Fibroblast of skin of right quadriceps (primary cell): ENCODE measurements at regions not wholly inside any gene's neighbourhood (a gene's known extent, or its start where the extent isn't known, plus 50 kb on each side); places are given as distances from the start of the nearest gene placed in this dataset.
"Not testable (repeated sequence)": the region's sequence is repeated elsewhere in the genome, so short reads cannot be mapped to it uniquely, and the experiment has no call there.

Experiments used
- DNase-seq: peaks from one replicate; pipeline ENCODE4 v3.0.0-alpha.2; 2013

DNA sequence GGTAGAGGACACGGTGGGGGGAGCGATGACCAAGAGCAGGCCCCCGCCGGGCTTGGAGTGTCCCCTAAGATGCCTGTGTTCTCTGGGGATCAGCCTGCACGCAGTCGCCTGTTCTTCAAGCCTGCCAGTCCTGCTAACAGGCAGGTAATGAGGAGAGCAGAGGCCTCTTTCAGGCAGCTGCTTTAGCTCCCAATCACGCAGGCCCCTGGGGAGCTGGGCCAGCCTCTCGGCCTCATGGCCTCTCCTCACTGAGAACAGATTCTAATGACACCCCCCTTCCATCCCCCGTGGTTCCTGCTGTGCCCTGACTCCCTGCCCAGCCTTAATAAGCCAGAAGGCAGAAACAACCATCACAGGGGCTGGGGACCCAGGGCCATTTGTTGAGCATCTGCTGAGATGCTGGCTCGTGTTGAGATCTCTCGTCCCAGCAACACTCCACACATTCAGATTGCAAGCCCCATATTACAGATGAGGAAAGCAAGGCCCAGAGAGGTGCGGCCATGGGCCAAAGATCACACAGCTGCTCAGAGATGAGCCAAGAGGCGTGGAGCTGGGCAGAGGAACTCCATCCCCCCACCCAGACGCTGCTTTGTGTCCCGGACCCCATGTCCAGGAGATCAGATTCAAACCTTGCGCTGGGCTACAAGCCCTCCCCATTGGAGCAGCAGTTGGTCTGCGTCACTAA, 71.6 kb upstream of the CASZ1 start:
- DNase-seq = no peak

DNA sequence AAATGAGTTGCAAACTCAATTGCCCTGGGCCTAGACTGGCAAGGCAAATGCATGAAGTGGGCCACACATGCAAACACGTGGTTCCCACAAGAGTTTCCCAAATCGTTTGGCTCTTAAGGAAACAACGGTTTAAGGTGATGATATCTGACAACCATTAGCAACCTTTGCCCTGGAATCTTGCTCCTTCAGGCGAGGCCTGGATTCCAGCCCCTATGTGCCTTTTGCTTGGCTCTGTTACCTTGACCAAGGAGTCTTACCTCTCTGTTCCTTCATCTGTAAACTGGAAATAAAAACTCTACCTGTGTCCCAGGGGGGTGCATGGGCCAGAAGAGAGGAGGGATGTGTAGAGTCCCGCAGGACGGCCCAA, 72.1 kb upstream of the CASZ1 start:
- DNase-seq = no peak

DNA sequence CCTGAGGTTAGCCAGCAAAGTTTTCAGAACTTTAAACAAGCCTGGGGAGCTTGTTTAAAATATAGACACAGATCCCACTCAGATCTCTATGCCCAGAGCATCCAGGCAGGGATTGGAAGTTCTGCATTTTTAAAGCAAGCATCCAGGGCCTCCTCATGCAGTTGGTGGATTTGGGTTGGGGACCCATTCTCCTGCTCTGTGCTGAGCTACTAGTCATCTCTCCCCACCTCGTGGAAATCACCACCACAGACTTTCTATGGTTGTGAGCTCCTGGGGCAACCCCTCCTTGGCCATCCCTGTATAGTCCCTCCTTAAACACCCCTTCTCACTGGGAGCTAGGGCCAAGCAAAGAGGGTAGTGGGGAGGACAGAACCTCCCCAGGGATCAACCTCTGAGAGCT, 73.5 kb upstream of the CASZ1 start:
- DNase-seq = no peak

DNA sequence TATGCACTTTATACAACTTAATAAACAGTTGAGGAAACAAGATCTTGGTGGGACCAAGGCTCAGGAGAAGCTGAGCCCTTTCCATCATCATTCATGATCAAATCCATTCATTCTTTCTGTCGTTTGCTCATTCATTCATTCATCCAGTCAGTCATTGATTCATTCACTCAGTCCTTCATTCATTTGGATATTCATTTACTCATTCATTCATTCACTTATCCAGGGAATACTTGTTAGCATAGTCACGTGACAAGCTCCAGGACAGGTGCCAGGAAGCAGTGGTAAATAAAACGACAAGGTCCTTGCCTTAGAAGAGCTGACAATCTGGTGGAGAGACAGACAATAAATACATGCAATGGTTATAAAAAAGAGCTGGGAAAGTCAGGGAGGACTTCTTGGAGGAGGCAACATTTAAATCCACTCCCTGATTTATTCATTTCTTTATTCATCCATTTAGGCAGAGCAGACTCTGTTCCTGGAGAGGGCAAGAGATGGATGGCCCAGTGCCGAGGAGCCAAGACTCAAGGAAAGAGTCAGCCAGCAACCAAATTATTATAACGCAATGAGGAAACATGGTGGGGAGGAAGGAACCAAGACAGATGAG, 74.1 kb upstream of the CASZ1 start:
- no peak for DNase-seq

DNA sequence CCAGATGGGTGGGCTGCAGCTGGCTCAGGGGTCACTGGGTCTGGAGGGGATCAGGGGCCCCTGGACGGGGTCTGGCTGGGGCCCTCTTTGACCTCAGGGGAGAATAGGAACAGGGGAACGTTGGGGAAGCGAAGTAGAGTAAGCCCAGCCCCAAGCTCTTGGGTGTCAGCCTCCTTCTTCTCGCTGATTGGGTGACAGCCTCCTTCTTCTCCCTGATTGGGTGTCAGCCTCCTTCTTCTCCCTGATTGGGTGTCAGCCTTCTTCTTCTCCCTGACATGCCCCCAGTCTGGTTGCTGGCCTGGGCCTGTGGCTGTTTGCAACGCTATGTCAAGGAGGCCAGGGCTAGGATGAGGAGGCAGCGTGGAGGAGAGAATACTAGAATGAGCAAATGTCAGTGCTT, 76.7 kb upstream of the CASZ1 start:
- DNase-seq = no peak

DNA sequence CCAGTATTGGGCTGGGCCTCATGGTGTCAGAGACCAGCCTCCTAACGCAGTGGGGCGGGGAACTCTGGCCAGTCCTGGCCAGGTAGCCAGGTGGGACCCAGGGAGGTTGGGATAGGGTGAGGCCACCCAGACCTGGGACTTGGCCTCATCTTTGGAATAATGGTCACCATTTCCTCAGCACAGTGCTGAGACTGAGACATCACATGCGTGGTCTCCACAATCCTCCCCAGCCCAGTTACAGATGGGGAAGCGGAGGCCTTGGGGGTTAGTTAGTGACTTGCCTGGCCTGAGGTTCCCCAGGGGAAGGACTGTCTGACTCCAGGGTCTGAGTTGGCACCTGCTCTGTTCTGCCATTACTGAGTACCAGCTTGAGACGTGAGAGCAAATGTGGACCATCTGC, 77.9 kb upstream of the CASZ1 start:
- no peak for DNase-seq

DNA sequence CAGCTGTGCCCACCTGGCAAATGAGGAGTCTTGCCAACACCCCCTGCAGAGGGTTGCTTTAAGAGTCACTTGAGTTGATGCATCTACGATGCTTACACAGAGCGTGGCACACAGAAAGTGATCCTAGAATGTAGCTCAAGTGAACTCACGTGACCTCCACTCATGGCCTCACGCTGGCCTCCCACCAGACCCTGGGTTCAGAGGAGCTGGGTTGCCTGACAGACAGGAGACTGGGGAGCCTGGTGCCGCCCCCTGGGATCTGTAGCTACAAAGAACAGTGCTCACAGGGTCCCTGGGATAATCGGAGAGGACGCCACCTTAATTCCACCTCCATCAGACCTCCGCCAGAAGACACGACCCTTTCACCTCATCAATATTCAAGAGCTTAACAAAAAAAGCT, 81.4 kb upstream of the CASZ1 start:
- DNase-seq = no peak

DNA sequence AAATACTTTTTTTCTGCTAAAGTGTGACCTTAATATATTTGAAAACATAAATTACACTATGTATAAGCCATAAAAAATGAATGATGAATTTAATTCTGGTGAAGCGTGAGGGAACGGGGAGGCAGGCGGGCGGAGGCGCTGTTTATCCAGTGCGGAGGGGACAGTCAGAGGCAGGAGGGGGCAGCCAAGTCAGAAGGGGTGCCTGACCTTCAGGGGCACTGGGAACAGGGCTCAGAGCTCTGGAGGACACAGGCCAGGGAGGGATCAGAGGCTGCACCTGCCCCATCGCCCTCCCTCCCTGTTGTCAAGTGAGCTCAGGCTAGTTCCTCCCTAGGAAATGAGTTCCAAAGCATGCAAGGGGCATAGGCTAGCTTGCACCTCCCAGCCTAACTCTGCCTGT, 82.0 kb upstream of the CASZ1 start:
- DNase-seq = no peak

DNA sequence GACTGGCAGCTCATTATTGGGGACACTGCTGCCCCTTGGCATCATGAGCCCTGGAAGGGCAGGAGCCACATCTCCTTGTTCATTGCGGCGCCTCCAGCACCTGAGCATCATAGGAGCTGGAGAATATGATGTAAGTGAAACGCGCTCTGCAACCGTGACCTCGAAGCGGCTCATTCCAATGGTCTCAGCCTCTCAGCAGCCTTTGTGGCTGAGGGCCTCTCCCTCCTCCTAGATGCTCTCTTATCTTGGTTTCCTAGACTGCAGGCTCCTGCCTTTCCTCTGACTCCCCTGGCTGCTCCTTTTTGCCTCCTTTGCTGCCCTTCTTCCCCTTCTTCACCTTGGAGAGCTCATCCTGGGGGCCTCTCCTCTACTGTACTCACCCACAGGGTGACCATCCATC, 83.6 kb upstream of the CASZ1 start:
- DNase-seq = no peak

DNA sequence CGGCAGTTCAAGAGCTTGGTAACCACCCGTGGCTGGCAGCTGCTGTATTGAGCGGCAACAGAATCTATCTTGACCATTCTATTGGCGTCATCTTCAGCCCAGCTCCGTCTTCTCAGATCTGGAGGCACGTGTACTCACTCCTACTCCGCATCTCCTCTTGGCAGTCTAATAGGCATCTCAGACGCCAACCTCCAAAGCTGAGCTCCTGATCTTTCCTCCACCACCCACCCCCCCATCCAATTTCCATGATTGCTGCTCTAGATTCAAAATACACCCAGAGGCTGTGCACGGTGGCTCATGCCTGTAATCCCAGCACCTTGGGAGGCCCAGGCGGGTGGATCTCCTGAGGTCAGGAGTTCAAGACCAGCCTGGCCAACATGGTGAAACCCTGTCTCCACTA, 84.6 kb upstream of the CASZ1 start:
- DNase-seq = no peak

DNA sequence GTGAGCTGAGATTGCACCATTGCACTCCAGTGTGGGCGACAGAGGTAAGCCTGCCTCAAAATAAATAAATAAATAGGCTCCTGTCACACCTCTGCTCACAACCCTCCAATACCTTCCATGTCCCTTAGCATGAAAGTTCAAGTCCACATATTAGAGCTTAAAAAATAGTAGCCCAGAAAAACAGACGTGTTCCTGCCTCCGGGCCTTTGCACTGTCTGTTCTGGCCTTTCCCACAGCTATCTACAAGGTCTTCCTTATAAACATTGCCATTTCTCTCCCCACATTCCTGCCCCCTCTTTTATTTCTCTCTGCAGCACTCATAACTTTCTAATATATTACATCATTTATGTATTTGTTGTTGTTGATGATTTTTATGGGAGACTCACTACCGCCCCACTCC, 85.6 kb upstream of the CASZ1 start:
- DNase-seq = no peak

DNA sequence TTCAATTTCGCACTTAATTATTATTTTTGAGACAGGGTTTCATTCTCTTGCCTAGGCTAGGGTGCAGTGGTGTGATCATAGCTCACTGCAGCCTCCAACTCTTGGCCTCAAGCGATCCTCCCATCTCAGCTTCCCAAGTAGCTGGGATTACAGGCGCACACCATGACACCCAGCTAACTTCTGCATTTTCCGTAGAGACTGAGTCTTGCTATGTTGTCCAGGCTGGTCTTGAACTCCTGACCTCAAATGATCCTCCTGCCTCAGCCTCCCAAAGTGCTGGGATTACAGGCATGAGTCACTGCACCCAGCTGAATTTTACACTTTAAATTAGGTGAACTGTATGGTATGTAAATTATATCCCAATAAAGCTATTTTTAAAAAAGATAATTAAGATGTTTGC, 90.6 kb upstream of the CASZ1 start:
- not testable (repeated sequence) for DNase-seq

DNA sequence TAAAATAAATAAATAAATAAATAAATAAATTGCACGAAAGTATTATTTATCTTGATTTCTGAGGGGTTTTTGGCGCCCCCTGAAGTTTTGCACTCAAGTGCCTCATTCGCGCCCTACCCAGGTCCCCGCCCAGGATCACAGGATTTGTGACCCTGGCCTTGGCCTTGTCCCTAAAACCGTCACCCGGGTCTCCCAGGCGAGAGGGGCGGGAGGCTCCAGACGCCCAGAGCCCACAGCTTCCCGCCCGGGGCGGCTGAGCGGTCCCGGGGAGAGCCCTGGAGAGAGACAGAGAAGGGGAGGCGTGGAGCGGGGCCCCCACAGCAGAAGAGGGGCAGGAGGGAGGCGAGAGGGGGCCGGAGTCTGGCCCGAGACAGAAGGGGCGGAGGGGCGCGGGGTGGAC, 91.8 kb upstream of the CASZ1 start:
- no peak for DNase-seq

DNA sequence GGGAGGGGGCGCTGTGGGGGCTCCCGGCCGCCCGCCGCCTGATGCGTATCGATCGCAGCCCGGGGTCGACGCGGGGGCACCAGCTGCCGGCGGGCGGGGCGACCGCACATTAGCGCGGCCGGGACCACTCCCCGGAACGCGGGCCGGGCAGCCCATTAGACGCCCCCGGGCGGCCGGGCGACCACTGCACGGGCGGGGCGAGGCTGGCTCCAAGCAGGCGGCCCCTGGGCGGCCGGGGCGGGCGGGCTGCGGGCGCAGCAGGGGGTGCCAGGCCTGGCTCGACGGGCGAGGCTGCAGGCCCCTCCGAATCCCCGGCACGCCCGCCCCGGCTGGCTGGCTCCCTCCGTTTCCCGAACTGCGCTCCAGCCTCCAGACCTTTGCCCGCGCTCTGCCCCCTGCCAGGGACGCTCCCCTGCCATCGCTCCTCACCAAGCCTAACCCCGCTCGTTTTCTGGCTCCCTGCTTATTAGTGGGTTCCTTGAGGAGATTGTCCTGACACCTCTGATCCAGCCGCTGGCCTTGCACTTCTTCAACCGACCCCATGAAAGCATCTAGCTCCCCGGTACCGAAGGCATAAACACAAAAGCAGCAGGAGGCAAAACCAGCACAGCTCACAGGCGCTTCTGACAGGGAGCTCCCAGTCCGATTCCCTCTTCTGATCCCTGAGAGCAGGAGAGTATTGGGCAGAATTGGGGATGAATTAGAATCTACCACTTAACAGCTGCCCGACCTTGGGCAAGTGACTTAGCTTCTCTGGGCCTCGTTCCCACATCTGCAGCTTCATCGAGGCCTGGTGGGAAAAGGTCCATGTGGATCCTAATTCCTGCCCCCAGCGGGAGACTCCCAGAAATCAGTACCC, 92.6 kb upstream of the CASZ1 start:
- no peak for DNase-seq

DNA sequence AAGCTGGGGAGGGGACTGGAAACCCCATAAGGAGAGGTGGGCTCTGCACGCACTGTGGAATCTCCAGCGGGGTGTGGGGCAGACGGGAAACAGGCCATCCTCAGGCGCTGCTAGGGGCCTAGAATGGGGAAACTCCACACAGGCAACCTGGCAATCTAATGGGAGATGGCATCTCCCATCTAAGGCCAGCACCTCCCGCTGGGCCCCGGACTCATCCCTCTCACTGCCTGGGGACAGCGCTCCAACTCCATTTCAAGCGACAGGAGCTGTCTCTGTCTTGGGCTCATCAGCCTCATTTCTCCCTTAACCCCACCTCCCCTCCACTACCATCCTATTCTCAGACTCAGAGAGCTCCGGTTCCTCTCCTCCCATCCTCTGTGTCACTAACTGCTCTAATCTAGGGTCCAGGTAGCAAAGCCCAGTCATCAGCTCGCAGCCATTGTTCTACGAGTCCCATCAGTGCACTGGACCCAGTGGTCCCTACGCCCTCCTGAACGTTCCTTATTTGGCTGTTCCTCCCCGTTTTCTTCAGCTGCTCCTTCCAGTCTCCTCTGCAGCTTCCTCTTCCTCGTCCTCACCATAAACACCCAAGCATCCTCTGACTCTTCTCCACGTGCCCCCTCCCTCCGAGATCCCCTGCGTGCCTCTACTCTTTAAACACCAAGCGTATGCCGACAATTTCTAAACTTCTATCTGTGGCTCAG, 93.4 kb upstream of the CASZ1 start:
- no peak for DNase-seq

DNA sequence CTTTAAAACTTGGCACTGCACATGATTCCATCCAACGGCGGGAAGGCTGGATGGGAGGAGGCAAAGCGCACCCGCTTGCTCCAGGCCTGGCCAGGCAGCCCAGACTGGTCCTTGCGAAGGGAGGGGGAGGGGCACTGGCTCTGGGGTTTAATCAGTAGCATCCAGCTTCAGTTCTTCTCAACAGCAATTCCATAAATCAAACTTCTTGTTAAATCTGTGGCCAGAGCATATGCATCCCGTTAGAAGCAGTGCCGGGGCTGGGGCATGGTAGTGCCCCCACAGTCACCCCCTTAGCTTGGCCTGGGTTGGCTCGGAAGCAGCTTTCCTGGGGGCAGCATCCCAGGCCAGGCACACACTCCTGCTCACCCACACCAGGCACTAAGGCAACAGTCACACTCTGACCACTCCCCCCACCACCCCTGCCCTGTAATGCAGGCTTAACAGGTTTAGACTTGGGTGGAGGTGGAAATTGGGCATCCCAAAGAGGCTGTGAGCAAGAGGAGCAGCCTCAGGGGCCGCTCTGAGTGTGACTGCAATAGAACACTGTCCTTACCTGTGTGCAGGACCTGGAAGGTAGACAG, 94.1 kb upstream of the CASZ1 start:
- DNase-seq = no peak

DNA sequence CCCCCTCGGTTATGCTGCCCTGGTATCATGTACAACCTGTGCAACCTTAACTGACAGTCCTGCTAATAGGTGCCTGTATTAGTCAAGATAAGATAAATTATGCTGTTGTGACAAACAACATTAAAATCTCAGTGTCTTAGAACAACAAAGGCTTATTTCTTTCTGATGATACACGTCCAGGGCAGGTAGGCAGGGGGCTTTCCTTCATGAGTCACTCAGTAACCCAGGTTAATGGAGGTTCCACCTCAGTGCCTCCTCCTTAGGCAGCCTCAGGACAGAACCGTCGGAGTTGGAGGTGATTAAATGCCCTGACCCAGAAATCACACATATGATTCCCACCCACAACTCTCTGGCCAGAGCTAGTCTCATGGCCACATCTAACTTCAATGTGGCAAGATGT, 94.6 kb upstream of the CASZ1 start:
- no peak for DNase-seq

DNA sequence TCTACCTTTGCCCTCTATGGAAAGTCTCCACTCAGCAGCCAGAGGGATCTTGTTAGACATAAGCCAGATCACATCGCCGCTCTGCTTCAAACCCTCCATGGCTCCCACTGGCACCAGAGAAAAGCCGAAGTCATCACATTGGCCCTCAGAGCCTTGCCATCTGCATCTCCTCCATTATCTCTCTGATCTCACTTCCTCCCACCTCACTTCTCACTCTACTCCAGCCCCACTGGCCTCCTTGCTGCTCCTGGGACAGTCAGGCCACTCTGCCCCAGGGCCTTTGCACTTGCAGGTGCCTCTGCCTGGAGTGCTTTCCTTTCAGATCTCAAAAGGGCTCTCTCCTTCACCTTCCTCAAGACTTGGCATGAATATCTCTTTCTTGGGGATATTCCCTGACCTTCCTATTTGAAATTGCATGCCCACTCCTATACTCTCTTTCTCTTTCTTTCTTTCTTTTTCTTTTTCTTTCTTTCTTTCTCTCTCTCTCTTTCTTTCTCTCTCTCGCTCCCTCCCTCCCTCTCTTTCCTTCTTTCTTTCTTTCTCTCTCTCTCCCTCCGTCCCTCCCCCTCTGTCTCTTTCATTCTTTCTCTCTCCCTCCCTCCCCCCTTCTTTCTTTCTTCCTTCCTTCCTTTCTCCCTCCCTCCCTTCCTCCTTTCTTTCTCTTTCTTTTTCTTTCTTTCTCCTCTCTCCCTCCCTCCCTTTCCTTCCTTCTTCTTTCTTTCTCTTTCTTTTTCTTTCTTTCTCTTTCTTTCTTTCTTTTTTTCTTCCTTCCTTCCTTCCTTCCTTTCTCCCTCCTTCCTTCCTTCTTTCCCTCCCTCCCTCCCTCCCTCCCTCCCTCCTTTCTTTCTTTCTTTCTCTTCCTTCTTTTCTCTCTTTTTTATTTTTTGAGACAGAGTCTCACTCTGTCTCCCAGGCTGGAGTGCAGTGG, 96.0 kb upstream of the CASZ1 start:
- no peak for DNase-seq

DNA sequence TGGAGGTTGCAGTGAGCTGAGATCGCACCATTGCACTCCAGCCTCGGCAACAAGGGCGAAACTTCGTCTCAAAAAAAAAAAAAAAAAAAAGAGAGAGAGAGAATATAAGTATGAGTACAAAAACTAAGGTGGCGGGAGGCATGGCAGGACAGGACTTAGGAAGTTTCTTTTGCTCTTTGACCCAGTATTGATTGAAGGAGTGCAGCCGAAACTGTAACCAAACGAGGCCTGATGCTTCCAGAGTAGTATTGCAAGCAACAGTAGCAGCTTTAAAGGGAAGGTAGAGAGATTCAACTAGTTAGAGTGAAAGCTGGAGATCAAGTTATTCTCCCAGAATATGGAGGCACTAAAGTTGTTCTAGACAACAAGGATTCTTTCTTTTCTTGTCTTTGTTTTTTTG, 99.2 kb upstream of the CASZ1 start:
- DNase-seq = no peak

DNA sequence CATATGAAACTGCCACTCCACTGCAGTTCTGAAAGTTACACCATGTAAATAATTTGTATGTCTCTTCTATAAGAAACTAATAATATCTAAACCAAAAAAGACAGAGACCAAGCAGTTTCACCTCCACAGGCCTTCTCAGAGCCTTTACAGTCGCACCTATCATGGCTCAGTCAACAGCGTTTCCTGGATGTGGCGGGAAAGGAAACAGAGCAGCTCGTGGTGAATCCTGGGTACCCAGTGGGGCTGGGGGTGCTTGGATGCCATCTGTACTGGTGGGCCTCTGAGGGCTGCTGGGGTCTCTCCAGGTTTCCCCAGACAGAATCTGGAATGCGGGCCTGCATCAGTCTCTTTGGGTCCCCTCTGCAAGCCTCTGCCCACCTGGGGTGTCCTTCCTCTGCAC, 100.2 kb upstream of the CASZ1 start:
- DNase-seq = no peak

DNA sequence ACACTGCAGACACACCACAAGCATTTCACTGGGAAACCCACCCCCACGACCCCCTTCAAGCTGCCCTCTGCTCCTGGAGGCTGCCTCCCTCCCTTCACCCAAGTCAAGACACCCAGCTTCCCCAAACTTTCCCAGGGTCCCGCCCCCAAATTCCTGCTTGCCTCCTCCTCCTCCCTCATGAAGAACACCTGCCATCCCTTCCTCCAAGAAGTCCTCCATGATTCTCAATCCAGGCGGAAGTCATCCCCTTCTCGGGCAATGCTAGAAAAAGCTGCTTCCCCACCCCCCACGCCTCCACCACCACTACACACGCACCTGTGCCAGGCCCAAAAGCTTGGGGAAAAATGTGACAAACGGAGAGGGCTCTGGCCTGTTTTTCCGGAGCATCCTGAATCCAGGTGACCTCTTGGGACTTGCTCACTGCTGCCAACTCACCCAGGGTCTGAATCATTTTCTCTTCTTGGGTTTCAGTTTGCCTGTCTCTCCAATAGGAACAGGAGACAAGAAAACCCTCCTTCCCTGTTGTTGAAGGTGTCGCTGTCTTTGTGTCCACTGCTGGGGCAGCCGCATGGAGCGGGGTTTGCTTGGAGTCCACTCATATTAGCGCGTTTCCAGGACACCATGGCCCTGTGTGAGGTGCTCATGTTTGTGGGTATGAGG, 101.0 kb upstream of the CASZ1 start:
- DNase-seq = no peak
